ENCODE measurements at regions not wholly inside any gene's neighbourhood (a gene's known extent, or its start where the extent isn't known, plus 50 kb on each side); places are given as distances from the start of the nearest gene placed in this dataset.

DNA sequence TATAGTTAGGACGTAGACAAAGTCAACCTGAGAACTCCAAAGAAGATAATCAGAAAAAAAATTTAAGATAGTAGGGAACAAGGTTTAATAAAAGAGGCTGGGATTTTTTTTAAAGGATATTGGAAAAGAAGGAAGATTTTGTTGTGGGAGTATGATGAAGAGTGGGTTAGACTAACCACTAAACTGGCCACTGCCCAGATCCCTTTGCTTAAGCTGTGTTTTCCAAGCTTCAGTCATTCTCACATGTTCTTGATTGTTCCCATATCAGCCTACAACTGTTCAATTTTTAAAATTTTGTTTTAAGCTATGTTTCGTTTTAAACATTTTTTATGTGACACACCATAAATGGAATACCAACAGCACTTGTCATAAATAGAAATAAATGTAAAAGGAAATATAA lies 284.5 kb upstream of the MMADHC start:
- TF ChIP-seq CTCF (conservative IDR thresholded peaks at IDR 0.05) (no peak), ZFX (IDR thresholded peaks at IDR 0.05) (no peak)

All from C4-2B (cell line).